KMS-11 (cell line): ENCODE measurements at regions not wholly inside any gene's neighbourhood (a gene's known extent, or its start where the extent isn't known, plus 50 kb on each side); places are given as distances from the start of the nearest gene placed in this dataset.

Source experiments
- H2AFZ ChIP-seq: fragments of 200-600 bp; sonication (generic); 2 replicates; pipeline ENCODE4 v1.6.1; 2016; ENCODE audit warnings: antibody characterized with exemption, mixed run types, low read depth
- H3K27ac ChIP-seq: fragments of 200-600 bp; sonication (generic); 2 replicates; pipeline ENCODE4 v1.6.1; 2016; ENCODE audit warnings: mild to moderate bottlenecking, mixed run types
- H3K27me3 ChIP-seq: fragments of 200-600 bp; sonication (generic); 2 replicates; pipeline ENCODE4 v1.6.1; 2017; ENCODE audit warnings: mild to moderate bottlenecking, low read depth, mixed run types, moderate library complexity; ENCODE audit not compliant: insufficient read depth
- H3K36me3 ChIP-seq: fragments of 200-600 bp; sonication (generic); 2 replicates; pipeline ENCODE4 v1.6.1; 2017; ENCODE audit warnings: mild to moderate bottlenecking, mixed run types; ENCODE audit not compliant: insufficient read depth
- H3K4me1 ChIP-seq: fragments of 200-600 bp; sonication (generic); 2 replicates; pipeline ENCODE4 v1.6.1; 2016; ENCODE audit warnings: mild to moderate bottlenecking, low read depth, mixed run types; ENCODE audit not compliant: poor library complexity, severe bottlenecking
- H3K4me2 ChIP-seq: fragments of 200-600 bp; sonication (generic); 2 replicates; pipeline ENCODE4 v1.7.0; 2016; ENCODE audit warnings: mild to moderate bottlenecking, mixed run types
- H3K4me3 ChIP-seq: fragments of 200-600 bp; sonication (generic); IDR thresholded peaks from 2 replicates; pipeline ENCODE4 v1.6.1; 2017; ENCODE audit warnings: low read depth, low read length, mixed read lengths; ENCODE audit not compliant: insufficient read depth
- H3K79me2 ChIP-seq: fragments of 200-600 bp; sonication (generic); 2 replicates; pipeline ENCODE4 v1.6.1; 2016; ENCODE audit warnings: low read depth, mixed run types; ENCODE audit not compliant: insufficient read depth
- H3K9ac ChIP-seq: fragments of 200-600 bp; sonication (generic); 2 replicates; pipeline ENCODE4 v1.6.1; 2016; ENCODE audit warnings: mild to moderate bottlenecking, mixed run types
- H4K20me1 ChIP-seq: fragments of 200-600 bp; sonication (generic); 2 replicates; pipeline ENCODE4 v1.6.1; 2016; ENCODE audit warnings: mild to moderate bottlenecking, mixed run types; ENCODE audit not compliant: insufficient read depth
- TF ChIP-seq, protein P1 (sequence below): fragments of 200-600 bp; sonication (generic); conservative IDR thresholded peaks from 2 replicates; pipeline ENCODE4 v1.6.1; 2017; ENCODE audit warnings: low read depth, mild to moderate bottlenecking, antibody characterized with exemption, low read length, moderate library complexity, mixed read lengths

DNA sequence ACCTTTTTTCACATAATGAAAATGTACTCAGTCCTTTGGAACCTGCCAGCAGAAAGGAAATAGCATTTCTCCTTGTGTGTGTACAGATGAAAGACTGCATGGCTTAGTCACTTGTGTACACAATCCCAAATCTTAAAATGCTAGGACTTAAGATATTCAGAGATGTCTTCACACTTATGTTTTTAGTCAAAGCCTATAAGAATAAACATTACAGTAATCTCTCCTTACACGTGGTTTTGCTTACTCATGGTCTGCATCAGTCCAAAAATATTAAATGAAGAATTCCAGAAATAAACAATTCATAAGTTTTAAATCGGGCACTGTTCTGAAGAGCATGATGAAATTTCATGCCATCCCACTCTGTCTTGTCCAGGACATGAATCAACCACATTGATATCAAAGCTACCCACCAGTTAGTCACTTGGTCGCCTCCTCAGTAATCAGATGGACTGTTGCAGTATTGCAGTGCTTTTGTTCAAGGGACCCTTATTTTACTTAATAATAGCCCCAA is 75.7 kb upstream of the RRP15 start:
- Histone ChIP-seq H3K4me2 (no peak overlapping the region), H3K4me1 (no peaks in the 10 kb centered on the region), H3K79me2 (no peaks in the 10 kb centered on the region), H3K4me3 (no peak overlapping the region), H3K36me3 (no peaks in the 10 kb centered on the region), H2AFZ (no peak overlapping the region), H3K27ac (no peak overlapping the region), H3K27me3 (no peaks in the 10 kb centered on the region), H3K9ac (no peak overlapping the region), H4K20me1 (no peaks in the 10 kb centered on the region)
- TF ChIP-seq, protein P1, sequence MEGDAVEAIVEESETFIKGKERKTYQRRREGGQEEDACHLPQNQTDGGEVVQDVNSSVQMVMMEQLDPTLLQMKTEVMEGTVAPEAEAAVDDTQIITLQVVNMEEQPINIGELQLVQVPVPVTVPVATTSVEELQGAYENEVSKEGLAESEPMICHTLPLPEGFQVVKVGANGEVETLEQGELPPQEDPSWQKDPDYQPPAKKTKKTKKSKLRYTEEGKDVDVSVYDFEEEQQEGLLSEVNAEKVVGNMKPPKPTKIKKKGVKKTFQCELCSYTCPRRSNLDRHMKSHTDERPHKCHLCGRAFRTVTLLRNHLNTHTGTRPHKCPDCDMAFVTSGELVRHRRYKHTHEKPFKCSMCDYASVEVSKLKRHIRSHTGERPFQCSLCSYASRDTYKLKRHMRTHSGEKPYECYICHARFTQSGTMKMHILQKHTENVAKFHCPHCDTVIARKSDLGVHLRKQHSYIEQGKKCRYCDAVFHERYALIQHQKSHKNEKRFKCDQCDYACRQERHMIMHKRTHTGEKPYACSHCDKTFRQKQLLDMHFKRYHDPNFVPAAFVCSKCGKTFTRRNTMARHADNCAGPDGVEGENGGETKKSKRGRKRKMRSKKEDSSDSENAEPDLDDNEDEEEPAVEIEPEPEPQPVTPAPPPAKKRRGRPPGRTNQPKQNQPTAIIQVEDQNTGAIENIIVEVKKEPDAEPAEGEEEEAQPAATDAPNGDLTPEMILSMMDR = no peak

DNA sequence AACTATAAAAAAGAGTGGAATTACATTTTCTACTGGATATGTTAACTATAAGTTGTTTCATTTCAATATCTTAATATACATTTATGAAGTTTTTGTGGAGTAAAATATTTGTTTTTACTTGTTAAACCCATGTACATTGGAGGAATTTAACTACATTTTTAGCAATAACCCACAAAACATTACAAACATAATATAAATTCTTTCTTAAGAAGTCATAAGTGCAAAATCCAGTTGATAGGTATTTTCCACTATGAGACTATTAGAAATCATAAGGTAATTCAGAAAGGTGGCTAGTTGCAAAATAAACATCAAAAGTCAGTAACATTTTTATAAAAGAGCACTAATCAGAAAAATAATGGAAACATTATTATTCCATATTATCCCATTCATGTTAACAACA is 73.9 kb upstream of the RRP15 start:
- no peaks in the 10 kb centered on the region for H4K20me1 ChIP-seq
- H2AFZ ChIP-seq = no peak overlapping the region
- H3K27ac ChIP-seq = no peak overlapping the region

DNA sequence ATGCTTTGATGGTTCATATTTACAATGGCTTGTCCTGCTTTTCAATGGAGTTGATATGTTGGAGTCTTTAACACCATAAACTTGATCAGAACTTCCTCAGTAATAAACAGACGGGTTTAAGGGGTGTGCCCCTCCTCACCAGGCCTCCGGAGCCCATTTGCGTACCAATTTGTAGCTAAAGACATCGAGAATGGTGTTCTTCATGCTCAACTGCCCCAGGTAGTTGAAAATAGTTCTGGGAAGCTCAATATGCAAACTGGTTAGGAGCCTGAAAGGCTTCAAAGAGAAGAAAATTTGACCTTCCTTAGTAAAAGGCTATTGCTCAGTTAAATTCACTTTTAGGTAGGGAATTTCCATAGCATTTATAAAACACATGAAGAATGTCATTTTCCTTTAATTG is 68.1 kb upstream of the RRP15 start:
- no peaks in the 10 kb centered on the region for H3K4me1 ChIP-seq
- no peak overlapping the region for H3K4me3 ChIP-seq
- no peaks in the 10 kb centered on the region for H3K27me3 ChIP-seq
- no peaks in the 10 kb centered on the region for H3K79me2 ChIP-seq
- H3K4me2 ChIP-seq = no peak overlapping the region
- TF ChIP-seq, protein P1 = no peak
- H2AFZ ChIP-seq = no peak overlapping the region
- no peaks in the 10 kb centered on the region for H4K20me1 ChIP-seq
- no peak overlapping the region for H3K27ac ChIP-seq
- no peaks in the 10 kb centered on the region for H3K36me3 ChIP-seq
- H3K9ac ChIP-seq = no peak overlapping the region

More for the DNA sequence above, 73.9 kb upstream of the RRP15 start:
- Histone ChIP-seq H3K4me3 (no peak overlapping the region), H3K9ac (no peak overlapping the region), H3K4me1 (no peaks in the 10 kb centered on the region), H3K79me2 (no peaks in the 10 kb centered on the region), H3K27me3 (no peaks in the 10 kb centered on the region), H3K36me3 (no peaks in the 10 kb centered on the region), H3K4me2 (no peak overlapping the region)
- TF ChIP-seq, protein P1 = no peak

DNA sequence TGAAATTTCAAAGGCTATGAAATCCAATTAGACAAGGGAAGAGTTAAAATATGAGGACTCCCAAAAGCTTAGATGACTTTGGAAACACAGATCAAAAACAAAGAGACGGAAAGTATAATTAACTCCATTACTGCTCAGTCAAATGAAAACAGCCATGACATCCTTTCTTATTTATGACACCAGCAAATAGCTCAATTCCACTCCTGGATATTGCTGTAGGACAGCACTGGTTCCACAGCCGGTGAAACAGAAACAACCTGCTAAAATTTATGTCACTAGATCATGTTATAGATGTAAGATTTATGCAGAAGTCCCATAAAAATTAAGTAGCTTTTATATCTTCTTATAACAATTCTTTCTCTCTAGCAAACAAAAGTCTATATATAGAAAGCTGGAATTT is 65.6 kb upstream of the RRP15 start:
- no peaks in the 10 kb centered on the region for H4K20me1 ChIP-seq
- no peak overlapping the region for H3K4me3 ChIP-seq
- TF ChIP-seq, protein P1 = no peak
- H3K4me2 ChIP-seq = no peak overlapping the region
- H3K4me1 ChIP-seq = no peaks in the 10 kb centered on the region
- H3K79me2 ChIP-seq = no peaks in the 10 kb centered on the region
- H3K36me3 ChIP-seq = no peaks in the 10 kb centered on the region
- no peaks in the 10 kb centered on the region for H3K27me3 ChIP-seq
- H3K27ac ChIP-seq = no peak overlapping the region
- no peak overlapping the region for H2AFZ ChIP-seq
- H3K9ac ChIP-seq = no peak overlapping the region
